Loucy (cell line): ENCODE measurements at regions not wholly inside any gene's neighbourhood (a gene's known extent, or its start where the extent isn't known, plus 50 kb on each side); places are given as distances from the start of the nearest gene placed in this dataset.

Experiments
- H2AFZ ChIP-seq: fragments of 200-600 bp; sonication (generic); 2 replicates; pipeline ENCODE4 v1.6.0; 2016; ENCODE audit warnings: antibody characterized with exemption, mild to moderate bottlenecking, low read length, moderate library complexity
- H3F3A ChIP-seq: fragments of 200-600 bp; 2 replicates; pipeline ENCODE4 v1.6.0; 2016; ENCODE audit warnings: antibody characterized with exemption, low read depth, mild to moderate bottlenecking
- H3K27me3 ChIP-seq: fragments of 200-600 bp; sonication (generic); 2 replicates; pipeline ENCODE4 v1.6.1; 2014; ENCODE audit warnings: low read length, mild to moderate bottlenecking; ENCODE audit not compliant: insufficient read depth, poor library complexity, severe bottlenecking
- H3K36me3 ChIP-seq: fragments of 200-600 bp; sonication (generic); 2 replicates; pipeline ENCODE4 v1.6.1; 2016; ENCODE audit warnings: low read length; ENCODE audit not compliant: insufficient read depth
- H3K4me1 ChIP-seq: fragments of 200-600 bp; sonication (generic); 2 replicates; pipeline ENCODE4 v1.5.1; 2014; ENCODE audit warnings: low read length, mild to moderate bottlenecking; ENCODE audit not compliant: insufficient read depth, poor library complexity, severe bottlenecking
- H3K4me2 ChIP-seq: fragments of 200-600 bp; sonication (generic); 2 replicates; pipeline ENCODE4 v1.6.0; 2014; ENCODE audit warnings: antibody characterized with exemption, low read length, low read depth, mild to moderate bottlenecking; ENCODE audit not compliant: poor library complexity, severe bottlenecking
- H3K4me3 ChIP-seq: fragments of 200-600 bp; sonication (generic); 2 replicates; pipeline ENCODE4 v1.5.1; 2014; ENCODE audit warnings: low read length, mild to moderate bottlenecking, mixed read lengths; ENCODE audit not compliant: poor library complexity, severe bottlenecking
- H3K79me2 ChIP-seq: fragments of 200-600 bp; sonication (generic); 2 replicates; pipeline ENCODE4 v1.6.1; 2014; ENCODE audit warnings: low read length; ENCODE audit not compliant: insufficient read depth
- H3K9ac ChIP-seq: fragments of 200-600 bp; sonication (generic); 2 replicates; pipeline ENCODE4 v1.6.0; 2014; ENCODE audit warnings: mild to moderate bottlenecking, low read depth, low read length, moderate library complexity; ENCODE audit not compliant: poor library complexity, severe bottlenecking
- H3K9me2 ChIP-seq: fragments of 200-600 bp; sonication (generic); replicated peaks from 2 replicates; pipeline ENCODE4 v1.6.1; 2016; ENCODE audit warnings: low read depth, low read length, mixed read lengths
- H3K9me3 ChIP-seq: fragments of 200-600 bp; sonication (generic); 2 replicates; pipeline ENCODE4 v1.6.1; 2014; ENCODE audit warnings: mild to moderate bottlenecking, antibody characterized with exemption, low read length, low read depth; ENCODE audit not compliant: insufficient read depth
- H4K20me1 ChIP-seq: fragments of 200-600 bp; sonication (generic); 2 replicates; pipeline ENCODE4 v1.6.0; 2014; ENCODE audit warnings: antibody characterized with exemption, low read length, mild to moderate bottlenecking; ENCODE audit not compliant: insufficient read depth, poor library complexity, severe bottlenecking
- CTCF ChIP-seq: fragments of 200-600 bp; sonication (generic); conservative IDR thresholded peaks from 2 replicates; pipeline ENCODE4 v1.5.1; 2014; ENCODE audit warnings: mild to moderate bottlenecking, antibody characterized with exemption, low read length
- EZH2phosphoT487 ChIP-seq: fragments of 200-600 bp; IDR thresholded peaks from 2 replicates; pipeline ENCODE4 v1.6.1; 2018; ENCODE audit warnings: antibody characterized with exemption, mild to moderate bottlenecking, moderate library complexity, borderline replicate concordance

- no peak for TF ChIP-seq CTCF
- no peak for TF ChIP-seq EZH2phosphoT487
These were observed 345.9 kb downstream of the C16orf95 start for GRCh38 chr16:86971251-86971650.

GRCh38 chr16:86974120-86974519, 343.1 kb downstream of the C16orf95 start:
- TF ChIP-seq EZH2phosphoT487 (no peak), CTCF (no peak)
- H4K20me1 ChIP-seq = no peaks in the 10 kb centered on the region
- H3F3A ChIP-seq = no peaks in the 10 kb centered on the region
- H3K9ac ChIP-seq = no peak overlapping the region
- peaks cover 8% of the 10 kb centered on the region for H3K4me1 ChIP-seq
- H3K27me3 ChIP-seq = no peaks in the 10 kb centered on the region
- H2AFZ ChIP-seq = no peak overlapping the region
- H3K79me2 ChIP-seq = no peaks in the 10 kb centered on the region
- no peak overlapping the region for H3K4me3 ChIP-seq
- H3K4me2 ChIP-seq = no peak overlapping the region
- H3K9me3 ChIP-seq = no peaks in the 10 kb centered on the region
- no peaks in the 10 kb centered on the region for H3K9me2 ChIP-seq
- H3K36me3 ChIP-seq = no peaks in the 10 kb centered on the region

More at GRCh38 chr16:86971251-86971650, 345.9 kb downstream of the C16orf95 start:
- no peaks in the 10 kb centered on the region for H3K9me2 ChIP-seq
- H3F3A ChIP-seq = no peaks in the 10 kb centered on the region
- H3K9ac ChIP-seq = no peak overlapping the region
- no peaks in the 10 kb centered on the region for H4K20me1 ChIP-seq
- H3K9me3 ChIP-seq = no peaks in the 10 kb centered on the region
- H3K79me2 ChIP-seq = no peaks in the 10 kb centered on the region
- no peak overlapping the region for H3K4me3 ChIP-seq
- H3K36me3 ChIP-seq = no peaks in the 10 kb centered on the region
- H3K27me3 ChIP-seq = no peaks in the 10 kb centered on the region
- H3K4me2 ChIP-seq = no peak overlapping the region
- peaks cover 4% of the 10 kb centered on the region for H3K4me1 ChIP-seq
- H2AFZ ChIP-seq = no peak overlapping the region

DNA sequence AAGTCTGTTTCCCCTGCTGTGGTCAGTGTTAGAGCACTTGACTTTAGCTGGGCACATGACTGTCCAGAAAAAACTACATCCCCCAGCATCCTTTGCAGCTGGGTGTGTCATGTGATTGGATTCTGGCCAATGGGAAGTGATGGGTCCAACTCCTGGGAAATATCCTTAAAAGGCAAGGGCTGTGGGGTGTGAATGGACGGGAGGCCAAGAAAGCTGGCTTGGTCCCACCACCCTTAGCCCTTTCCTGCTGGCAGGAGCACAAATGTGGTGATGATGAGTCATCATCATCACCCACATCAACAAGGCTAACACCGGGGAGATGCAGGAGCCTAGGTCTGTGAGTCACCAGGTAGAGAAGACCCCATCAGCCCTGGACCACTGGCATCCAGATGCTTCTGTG, 341.7 kb downstream of the C16orf95 start:
- Histone ChIP-seq H3K79me2 (no peaks in the 10 kb centered on the region), H3K4me1 (peaks cover 8% of the 10 kb centered on the region), H3K36me3 (no peaks in the 10 kb centered on the region), H3K27me3 (no peaks in the 10 kb centered on the region), H3K4me2 (no peak overlapping the region), H3K9ac (no peak overlapping the region), H3K9me3 (no peaks in the 10 kb centered on the region), H4K20me1 (no peaks in the 10 kb centered on the region), H3K9me2 (no peaks in the 10 kb centered on the region), H3K4me3 (no peak overlapping the region), H2AFZ (no peak overlapping the region), H3F3A (no peaks in the 10 kb centered on the region)
- TF ChIP-seq EZH2phosphoT487 = no peak

DNA sequence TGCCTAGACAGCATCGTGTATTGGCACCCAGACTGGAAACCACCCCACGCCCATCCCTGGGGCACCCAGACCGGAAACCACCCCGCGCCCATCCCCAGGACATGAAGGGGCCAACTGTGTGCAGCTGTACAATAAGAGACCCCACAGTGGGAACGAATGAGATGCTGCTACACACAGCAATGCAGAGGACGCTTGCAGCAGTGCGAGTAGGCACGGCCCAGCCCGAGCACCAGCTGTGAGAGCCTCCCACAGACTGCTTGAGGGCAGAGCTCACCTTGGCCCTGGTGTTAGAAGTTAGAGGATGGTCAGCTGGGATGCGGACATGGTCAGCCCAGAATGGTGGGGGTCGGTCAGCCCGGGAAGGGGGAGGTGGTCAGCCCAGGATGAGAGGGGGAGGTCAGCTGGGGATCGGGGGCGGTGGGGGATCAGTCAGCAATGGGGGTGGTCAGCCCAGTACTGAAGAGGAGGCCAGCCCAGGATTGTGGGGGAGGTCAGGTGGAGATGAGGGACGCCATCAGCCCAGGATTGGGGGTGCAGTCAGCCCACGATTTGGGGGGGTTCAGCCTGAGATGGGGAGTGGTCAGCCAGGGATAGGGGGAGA, 340.0 kb downstream of the C16orf95 start:
- no peaks in the 10 kb centered on the region for H4K20me1 ChIP-seq
- no peak for TF ChIP-seq EZH2phosphoT487
- TF ChIP-seq CTCF = no peak
- no peak overlapping the region for H3K4me2 ChIP-seq
- H3K4me1 ChIP-seq = peaks cover 8% of the 10 kb centered on the region
- no peaks in the 10 kb centered on the region for H3K9me2 ChIP-seq
- no peaks in the 10 kb centered on the region for H3K9me3 ChIP-seq
- no peaks in the 10 kb centered on the region for H3K79me2 ChIP-seq
- H3F3A ChIP-seq = no peaks in the 10 kb centered on the region
- no peak overlapping the region for H3K4me3 ChIP-seq
- H3K36me3 ChIP-seq = no peaks in the 10 kb centered on the region
- H2AFZ ChIP-seq = no peak overlapping the region
- H3K27me3 ChIP-seq = no peaks in the 10 kb centered on the region
- no peak overlapping the region for H3K9ac ChIP-seq
